ENCODE measurements at regions not wholly inside any gene's neighbourhood (a gene's known extent, or its start where the extent isn't known, plus 50 kb on each side); places are given as distances from the start of the nearest gene placed in this dataset.

DNA sequence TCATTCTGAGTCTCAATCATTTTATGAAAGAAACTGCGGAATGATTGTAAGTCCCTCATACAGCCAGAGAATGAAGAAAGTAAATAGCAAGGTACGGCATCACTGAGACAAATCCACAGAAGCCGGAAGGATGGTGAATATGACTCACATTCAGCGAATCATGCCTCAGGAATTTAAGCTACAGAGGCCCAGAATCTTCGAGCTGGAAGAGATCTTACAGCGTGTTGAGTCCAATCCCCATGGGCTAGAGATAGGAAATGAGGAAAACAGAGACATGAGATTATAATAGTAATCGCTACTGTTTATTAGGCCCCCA lies 173.2 kb downstream of the KIF18A start (continued):
- no peak for TF ChIP-seq FOXA1 (IDR thresholded peaks at IDR 0.05)

DNA sequence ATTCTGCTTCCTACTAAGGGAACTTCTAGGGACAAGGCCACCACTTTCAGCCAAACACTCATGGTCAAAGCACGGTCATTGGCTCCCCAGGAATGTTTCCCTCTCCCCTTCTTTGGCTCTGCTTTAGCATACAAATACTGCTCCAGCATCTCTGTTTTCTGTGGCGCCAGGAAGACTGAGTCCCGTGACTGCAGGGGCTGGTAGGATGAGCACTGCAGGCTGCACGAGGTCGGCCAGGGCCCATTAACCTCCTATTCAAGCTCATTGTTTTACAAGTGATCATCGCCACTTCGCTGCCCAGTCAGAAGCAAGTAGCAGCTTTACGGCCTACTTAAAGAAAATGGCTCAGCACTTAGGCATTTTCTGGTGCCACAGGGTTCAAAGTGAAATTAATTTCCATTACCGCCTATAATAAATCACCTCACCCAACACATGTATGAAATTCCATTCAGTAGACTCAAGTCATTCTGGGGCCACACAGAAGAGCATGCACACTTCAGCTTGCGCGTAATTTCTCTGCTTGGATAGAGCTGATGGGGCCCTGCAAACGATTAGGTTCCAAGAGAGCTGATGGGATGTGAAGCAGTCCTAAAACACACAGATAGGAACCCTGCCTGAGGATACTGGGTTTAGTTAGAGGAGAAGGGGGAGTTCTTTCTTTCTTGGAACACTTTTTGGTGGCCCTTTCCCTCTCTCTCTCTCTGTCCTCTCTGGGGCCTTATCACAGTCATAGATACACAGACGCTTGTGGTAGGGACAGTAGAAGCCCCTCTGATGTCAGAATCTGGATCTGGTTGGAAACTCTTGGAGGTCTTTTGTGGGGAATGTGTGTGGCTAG lies 173.7 kb downstream of the KIF18A start:
- 79% methylated on average over 13 of the region's 13 CpGs for WGBS
- no peak overlapping the region for H3K4me3 ChIP-seq (ENCODE audit: low read depth in 1 of 3, low read length in 3 of 3)
- no peak for DNase-seq (ENCODE audit: low spot score)
- no peak overlapping the region for H3K27ac ChIP-seq (ENCODE audit: low read depth in 1 of 2, low read length in 2 of 2)
- H3K9me3 ChIP-seq (ENCODE audit: control insufficient read depth in 4 of 4, low read length in 3 of 4): no peaks in the 10 kb centered on the region
- H3K9ac ChIP-seq (ENCODE audit: low read depth in 1 of 2, low read length in 2 of 2): no peak overlapping the region
- H3K4me1 ChIP-seq (ENCODE audit: control insufficient read depth in 4 of 4, insufficient read depth in 4 of 4, low read length in 3 of 4): no peaks in the 10 kb centered on the region
- TF ChIP-seq RAD21 (IDR thresholded peaks at IDR 0.05) (no peak), SP1 (IDR thresholded peaks at IDR 0.05) (no peak), HNF4A (conservative IDR thresholded peaks at IDR 0.05) (no peak), EGR1 (IDR thresholded peaks at IDR 0.05; ENCODE audit: low read depth in 2 of 2) (no peak), CTCF (IDR thresholded peaks at IDR 0.05; ENCODE audit: low read depth, low read length, missing input control) (no peak), NR2F2 (IDR thresholded peaks at IDR 0.05) (no peak), JUND (IDR thresholded peaks at IDR 0.05) (no peak), RXRA (IDR thresholded peaks at IDR 0.05) (no peak), MAX (IDR thresholded peaks at IDR 0.05) (no peak), YY1 (IDR thresholded peaks at IDR 0.05) (no peak), FOXA2 (IDR thresholded peaks at IDR 0.05) (no peak), HNF4G (IDR thresholded peaks at IDR 0.05) (no peak)
- TF ChIP-seq, protein P1, sequence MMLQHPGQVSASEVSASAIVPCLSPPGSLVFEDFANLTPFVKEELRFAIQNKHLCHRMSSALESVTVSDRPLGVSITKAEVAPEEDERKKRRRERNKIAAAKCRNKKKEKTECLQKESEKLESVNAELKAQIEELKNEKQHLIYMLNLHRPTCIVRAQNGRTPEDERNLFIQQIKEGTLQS (IDR thresholded peaks at IDR 0.05): no peak
- TF ChIP-seq, protein P2, sequence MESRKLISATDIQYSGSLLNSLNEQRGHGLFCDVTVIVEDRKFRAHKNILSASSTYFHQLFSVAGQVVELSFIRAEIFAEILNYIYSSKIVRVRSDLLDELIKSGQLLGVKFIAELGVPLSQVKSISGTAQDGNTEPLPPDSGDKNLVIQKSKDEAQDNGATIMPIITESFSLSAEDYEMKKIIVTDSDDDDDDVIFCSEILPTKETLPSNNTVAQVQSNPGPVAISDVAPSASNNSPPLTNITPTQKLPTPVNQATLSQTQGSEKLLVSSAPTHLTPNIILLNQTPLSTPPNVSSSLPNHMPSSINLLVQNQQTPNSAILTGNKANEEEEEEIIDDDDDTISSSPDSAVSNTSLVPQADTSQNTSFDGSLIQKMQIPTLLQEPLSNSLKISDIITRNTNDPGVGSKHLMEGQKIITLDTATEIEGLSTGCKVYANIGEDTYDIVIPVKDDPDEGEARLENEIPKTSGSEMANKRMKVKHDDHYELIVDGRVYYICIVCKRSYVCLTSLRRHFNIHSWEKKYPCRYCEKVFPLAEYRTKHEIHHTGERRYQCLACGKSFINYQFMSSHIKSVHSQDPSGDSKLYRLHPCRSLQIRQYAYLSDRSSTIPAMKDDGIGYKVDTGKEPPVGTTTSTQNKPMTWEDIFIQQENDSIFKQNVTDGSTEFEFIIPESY (IDR thresholded peaks at IDR 0.05): no peak
- TF ChIP-seq, protein P3, sequence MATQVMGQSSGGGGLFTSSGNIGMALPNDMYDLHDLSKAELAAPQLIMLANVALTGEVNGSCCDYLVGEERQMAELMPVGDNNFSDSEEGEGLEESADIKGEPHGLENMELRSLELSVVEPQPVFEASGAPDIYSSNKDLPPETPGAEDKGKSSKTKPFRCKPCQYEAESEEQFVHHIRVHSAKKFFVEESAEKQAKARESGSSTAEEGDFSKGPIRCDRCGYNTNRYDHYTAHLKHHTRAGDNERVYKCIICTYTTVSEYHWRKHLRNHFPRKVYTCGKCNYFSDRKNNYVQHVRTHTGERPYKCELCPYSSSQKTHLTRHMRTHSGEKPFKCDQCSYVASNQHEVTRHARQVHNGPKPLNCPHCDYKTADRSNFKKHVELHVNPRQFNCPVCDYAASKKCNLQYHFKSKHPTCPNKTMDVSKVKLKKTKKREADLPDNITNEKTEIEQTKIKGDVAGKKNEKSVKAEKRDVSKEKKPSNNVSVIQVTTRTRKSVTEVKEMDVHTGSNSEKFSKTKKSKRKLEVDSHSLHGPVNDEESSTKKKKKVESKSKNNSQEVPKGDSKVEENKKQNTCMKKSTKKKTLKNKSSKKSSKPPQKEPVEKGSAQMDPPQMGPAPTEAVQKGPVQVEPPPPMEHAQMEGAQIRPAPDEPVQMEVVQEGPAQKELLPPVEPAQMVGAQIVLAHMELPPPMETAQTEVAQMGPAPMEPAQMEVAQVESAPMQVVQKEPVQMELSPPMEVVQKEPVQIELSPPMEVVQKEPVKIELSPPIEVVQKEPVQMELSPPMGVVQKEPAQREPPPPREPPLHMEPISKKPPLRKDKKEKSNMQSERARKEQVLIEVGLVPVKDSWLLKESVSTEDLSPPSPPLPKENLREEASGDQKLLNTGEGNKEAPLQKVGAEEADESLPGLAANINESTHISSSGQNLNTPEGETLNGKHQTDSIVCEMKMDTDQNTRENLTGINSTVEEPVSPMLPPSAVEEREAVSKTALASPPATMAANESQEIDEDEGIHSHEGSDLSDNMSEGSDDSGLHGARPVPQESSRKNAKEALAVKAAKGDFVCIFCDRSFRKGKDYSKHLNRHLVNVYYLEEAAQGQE (IDR thresholded peaks at IDR 0.05): no peak
- H3K36me3 ChIP-seq (ENCODE audit: control insufficient read depth in 4 of 4, insufficient read depth in 3 of 4, low read depth in 1 of 4, low read length in 3 of 4): no peaks in the 10 kb centered on the region
- H3K27me3 ChIP-seq (ENCODE audit: control insufficient read depth in 4 of 4, insufficient read depth in 4 of 4, low read length in 3 of 4): no peaks in the 10 kb centered on the region

Data from liver (tissue), 8 donors.